ENCODE measurements at regions not wholly inside any gene's neighbourhood (a gene's known extent, or its start where the extent isn't known, plus 50 kb on each side); places are given as distances from the start of the nearest gene placed in this dataset.

GRCh38 chr14:38915125-38915524, 187.9 kb downstream of the SEC23A start (continued):
- no peak for TF ChIP-seq ZNF281 (CRISPR knock-in tag; IDR thresholded peaks at IDR 0.05)
- TF ChIP-seq ZNF317 (CRISPR knock-in tag; IDR thresholded peaks at IDR 0.05; ENCODE audit: borderline replicate concordance, low read depth), result no peak
- TF ChIP-seq ZMAT4 (CRISPR knock-in tag; IDR thresholded peaks at IDR 0.05), result no peak
- no peak for TF ChIP-seq ZNF532 (CRISPR knock-in tag; IDR thresholded peaks at IDR 0.05; ENCODE audit: borderline replicate concordance)
- TF ChIP-seq HMGA2 (CRISPR knock-in tag; IDR thresholded peaks at IDR 0.05), result no peak
- no peak for TF ChIP-seq CDX4 (CRISPR knock-in tag; IDR thresholded peaks at IDR 0.05; ENCODE audit: borderline replicate concordance)
- TF ChIP-seq JUN (CRISPR knock-in tag; IDR thresholded peaks at IDR 0.05), result no peak
- TF ChIP-seq ATF1 (CRISPR knock-in tag; IDR thresholded peaks at IDR 0.05), result no peak
- no peak for TF ChIP-seq OVOL2 (CRISPR knock-in tag; IDR thresholded peaks at IDR 0.05; ENCODE audit: borderline replicate concordance)
- no peak for TF ChIP-seq CREM (CRISPR knock-in tag; IDR thresholded peaks at IDR 0.05)

- Mint-ChIP-seq H3K36me3 (no peaks in the 10 kb centered on the region; the same call in 1 of the 2 replicates), H3K9me3 (peaks cover 27% of the 10 kb centered on the region), H3K4me1 (no peaks in the 10 kb centered on the region), H3K27me3 (ENCODE audit: low read depth) (no peaks in the 10 kb centered on the region; the same call in 1 of the 2 replicates), H3K27ac (no peak overlapping the region), H3K4me3 (no peak overlapping the region)
- CTCF ChIA-PET, result interaction anchor here (1.5 kb wide), 1 partner anchor 105 kb away, joined by 4 read pairs; no protein-coding TSS in a partner anchor
- DNase-seq (ENCODE audit: low spot score) (no peak), ATAC-seq (no peak)
- POLR2A ChIA-PET, result no interaction called here
- TF ChIP-seq NFE2L1 (CRISPR knock-in tag; IDR thresholded peaks at IDR 0.05), result no peak
- TF ChIP-seq GTF2I (CRISPR knock-in tag; conservative IDR thresholded peaks at IDR 0.05), result no peak
- TF ChIP-seq ARID4B (CRISPR knock-in tag; IDR thresholded peaks at IDR 0.05; ENCODE audit: borderline replicate concordance), result no peak
- no peak for TF ChIP-seq ZSCAN18 (CRISPR knock-in tag; IDR thresholded peaks at IDR 0.05)
- no peak for TF ChIP-seq GABPB1 (CRISPR knock-in tag; IDR thresholded peaks at IDR 0.05)
- TF ChIP-seq E2F4 (CRISPR knock-in tag; IDR thresholded peaks at IDR 0.05; ENCODE audit: borderline replicate concordance, low read depth), result no peak
- TF ChIP-seq MAX (CRISPR knock-in tag; IDR thresholded peaks at IDR 0.05), result no peak
- no peak for TF ChIP-seq MXD4 (CRISPR knock-in tag; IDR thresholded peaks at IDR 0.05; ENCODE audit: borderline replicate concordance)
- TF ChIP-seq CDX4 (CRISPR knock-in tag; IDR thresholded peaks at IDR 0.05; ENCODE audit: borderline replicate concordance), result no peak
- TF ChIP-seq ZNF671 (CRISPR knock-in tag; IDR thresholded peaks at IDR 0.05), result no peak
These were observed 192.9 kb downstream of the SEC23A start for GRCh38 chr14:38910092-38910491.

All from WTC11 (cell line).